HG02610 (cell line): ENCODE measurements at regions not wholly inside any gene's neighbourhood (a gene's known extent, or its start where the extent isn't known, plus 50 kb on each side); places are given as distances from the start of the nearest gene placed in this dataset.

Experiments used
- ATAC-seq: cut with Tn5 transposase; IDR thresholded peaks from one replicate; pipeline ENCODE4 v1.9.1; 2021; ENCODE audit warnings: mild to moderate bottlenecking, moderate library complexity; ENCODE audit not compliant: unreplicated experiment

DNA sequence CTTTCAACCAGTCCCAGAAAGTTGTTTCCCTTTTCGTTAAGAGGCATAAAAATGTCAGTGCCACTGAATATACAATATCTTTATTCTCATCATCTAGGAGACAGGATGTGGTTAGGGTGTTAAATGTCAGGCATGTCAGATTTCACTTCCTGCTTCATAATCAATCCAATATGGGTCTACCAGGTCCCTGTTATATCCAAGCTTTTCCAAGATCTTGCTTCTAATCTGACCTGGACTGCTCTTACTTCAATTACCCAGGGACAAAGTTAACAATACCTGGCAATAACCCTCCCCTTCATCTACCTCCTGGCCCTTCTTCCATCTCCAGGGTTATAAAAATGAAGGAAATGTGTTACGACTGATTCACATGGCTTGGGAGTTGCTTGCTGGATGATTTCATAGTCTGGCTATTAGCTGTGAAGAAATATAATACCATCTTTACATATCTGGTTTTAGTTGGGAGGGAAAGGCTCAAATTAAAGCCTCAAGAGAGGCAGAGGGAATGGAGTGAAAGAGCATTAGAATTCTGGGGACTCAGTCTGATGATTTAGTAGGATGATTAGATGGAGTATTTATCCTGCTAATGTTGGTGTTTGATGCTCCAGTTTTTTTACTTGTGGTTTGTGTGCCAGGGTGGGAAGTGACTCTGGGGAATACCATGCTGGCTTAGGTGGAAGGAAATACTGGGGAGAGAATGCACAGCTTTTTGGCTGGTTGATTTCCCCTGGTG, 534.3 kb downstream of the ETS1 start:
- peak; percentile 53 for ATAC-seq

DNA sequence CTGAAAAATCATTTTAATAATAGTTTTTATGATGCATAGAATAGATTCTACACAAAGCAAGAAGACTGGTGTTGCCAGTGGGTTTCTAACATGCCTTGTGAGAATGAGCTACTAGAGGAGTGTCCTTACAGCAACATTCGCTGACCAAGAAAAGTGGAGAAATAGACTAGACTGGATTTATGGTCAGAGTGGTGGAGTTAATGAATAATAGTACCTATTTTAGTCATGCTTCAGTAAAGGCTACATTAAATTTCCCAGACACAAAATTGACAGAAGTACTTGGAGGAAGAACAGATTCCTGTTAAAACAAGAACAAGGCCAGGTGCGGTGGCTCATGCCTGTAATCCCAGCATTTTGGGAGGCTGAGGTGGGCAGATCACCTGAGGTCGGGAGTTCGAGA, 539.2 kb downstream of the ETS1 start:
- no peak for ATAC-seq

GRCh38 chr11:128047026-128047425, 540.3 kb downstream of the ETS1 start:
- no peak for ATAC-seq

GRCh38 chr11:128046213-128046612, 541.1 kb downstream of the ETS1 start:
- ATAC-seq, result no peak

GRCh38 chr11:128045094-128045725, 542.1 kb downstream of the ETS1 start:
- no peak for ATAC-seq

DNA sequence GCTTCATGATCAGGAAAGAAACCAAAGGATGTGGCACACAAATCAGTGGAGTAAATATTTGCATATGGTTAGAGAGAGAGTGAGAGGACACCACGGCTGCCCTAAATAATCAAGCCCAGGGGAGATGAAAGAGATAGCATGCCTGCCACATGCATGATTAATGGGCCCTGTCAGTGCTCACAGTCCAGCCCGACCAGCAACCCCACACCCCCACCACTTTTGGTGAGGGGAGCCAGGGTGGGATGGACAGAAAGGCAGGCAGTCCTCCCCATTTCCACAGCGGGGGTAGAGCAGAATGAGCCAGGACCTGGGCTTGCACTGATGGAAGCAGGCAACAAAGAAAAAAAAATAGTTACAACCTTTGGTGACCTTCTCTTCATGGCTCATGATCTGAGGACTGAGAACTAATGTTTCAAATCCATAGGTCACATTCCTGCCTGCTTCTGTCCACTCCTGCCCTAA, 545.0 kb downstream of the ETS1 start:
- no peak for ATAC-seq

- ATAC-seq, result no peak
Observed at GRCh38 chr11:128040603-128041002, 546.8 kb downstream of the ETS1 start.

DNA sequence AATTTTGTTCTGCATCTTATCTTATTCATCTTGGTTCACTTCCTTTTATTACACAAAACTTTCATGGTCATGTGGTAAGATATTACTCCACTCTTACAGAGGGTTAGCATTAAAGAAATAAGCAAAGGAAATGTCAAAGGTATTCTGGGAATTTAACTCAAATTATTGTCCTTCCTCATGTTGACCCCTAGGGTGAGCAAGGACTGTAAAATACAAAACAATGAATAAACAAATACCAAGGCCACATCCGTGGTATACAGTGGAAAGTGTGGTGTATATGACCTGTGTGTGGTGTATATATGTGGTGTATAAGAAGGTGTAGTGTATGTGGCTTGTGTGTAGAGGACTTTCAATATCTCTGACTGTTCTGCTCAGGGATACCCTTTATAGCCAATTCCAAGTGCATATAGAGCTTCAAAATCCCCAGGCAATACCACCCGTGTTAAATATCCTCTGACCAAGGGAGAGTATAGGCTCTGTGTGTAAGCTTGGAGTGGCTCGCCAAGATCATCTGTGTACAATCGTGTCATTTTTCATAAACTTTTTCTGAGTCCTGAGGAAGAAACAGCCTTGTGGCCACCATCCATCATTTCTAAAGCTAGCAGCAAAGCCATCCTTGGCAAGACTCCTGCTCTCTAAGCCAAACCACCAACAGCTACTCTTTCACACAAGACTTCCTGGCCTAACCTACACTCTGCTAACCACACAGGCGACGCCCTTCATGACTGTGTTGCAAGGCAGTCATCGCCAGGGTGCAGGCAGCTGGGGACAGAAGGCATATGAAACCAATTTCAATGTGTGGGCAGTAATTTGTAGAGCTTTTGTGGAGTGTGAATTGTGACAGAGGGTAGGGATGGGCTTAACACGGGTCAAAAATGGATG, 548.0 kb downstream of the ETS1 start:
- peak; percentile 95 for ATAC-seq

DNA sequence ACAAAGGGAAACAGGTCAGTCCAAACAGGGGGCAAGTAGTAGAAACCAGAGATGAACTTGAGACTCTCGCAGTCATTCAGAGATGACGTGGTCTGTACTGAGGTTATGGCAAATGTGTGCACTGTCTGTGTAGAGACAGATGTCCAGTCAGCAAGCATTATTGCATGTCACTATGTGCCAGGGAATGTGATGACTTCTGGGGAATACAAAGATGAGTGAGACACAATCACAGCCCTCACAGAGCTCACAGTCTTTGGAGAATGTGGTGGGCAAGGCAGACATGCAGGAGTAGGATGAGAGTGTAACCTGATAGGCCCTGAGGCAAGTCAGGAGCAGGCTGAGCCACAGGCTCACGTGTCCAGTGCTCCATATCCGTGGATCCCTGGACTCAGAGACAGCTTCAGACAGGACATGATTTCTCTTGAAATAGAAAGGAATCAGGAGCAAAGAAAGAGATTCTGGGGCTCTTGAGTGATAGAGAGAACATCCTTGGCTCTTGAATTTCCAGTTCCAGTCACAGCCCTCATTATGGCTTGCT, 550.7 kb downstream of the ETS1 start:
- ATAC-seq, result no peak

DNA sequence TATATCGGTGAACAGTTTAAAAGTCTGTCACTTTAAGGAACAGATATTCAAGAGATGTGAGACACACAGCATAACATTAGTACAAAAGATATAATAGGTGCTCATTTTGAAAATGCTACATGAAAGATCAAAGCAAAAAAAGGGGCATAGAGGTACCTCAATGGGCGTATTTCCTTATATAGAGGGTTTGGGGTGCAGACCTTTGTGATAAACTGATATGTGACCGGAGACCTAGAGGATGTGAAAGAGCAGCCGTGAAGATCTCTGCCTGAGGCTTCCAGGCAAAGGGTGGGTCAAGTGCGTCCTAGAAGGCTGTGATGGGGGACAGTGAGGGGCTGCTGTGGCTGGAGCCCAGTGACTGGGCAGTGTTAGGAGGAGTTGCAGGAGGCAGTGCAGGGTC, 551.4 kb downstream of the ETS1 start:
- ATAC-seq, result no peak

DNA sequence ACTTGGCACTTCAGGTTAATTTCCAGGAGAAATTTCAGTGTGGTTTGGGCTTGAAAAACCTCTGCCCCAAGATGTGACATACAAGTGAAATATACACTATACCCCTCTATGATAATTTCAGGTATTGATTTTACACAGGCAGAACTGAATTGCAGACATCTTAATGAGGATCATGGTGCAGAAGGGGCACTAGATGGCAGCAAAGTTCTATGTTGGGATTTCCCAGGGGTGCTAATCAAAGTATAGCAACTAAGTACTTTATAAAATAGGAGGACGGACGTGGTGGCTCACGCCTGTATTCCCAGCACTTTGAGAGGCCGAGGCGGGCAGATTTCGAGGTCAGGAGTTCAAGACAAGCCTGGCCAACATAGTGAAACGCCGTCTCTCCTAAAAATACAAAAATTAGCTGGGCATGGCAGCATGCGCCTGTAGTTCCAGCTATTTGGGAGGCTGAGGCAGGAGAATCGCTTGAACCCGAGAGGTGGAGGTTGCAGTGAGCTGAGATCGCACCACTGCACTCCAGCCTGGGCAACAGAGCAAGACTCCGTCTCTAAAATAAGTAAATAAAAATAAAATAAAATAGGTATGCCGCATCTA, 555.7 kb downstream of the ETS1 start:
- ATAC-seq, result peak; percentile 79

DNA sequence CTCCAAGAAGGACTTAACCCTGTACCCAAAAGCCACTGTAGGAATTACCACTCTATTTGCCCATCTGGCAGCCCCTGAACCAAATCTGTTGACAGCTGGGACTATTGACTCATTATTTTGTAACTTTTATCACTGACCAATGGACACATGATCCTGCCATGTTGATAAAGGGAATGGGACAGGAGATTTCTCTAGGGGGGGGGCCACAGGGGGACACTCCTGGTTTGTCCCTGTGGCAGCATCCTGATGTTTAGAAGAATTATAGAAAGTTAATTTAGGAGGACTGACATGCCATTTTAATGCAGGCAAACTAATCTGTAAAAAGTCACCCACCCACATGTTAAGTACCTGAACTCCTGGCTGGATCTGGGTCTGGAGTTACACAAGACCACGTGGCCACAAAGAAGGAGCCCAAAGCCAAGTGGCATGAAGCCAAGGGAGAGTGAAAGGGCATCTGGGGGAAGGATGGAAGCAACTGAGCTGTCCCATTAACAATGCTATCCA, 558.1 kb downstream of the ETS1 start:
- ATAC-seq, result no peak

- no peak for ATAC-seq
Observed at GRCh38 chr11:128026596-128026995, 560.8 kb downstream of the ETS1 start.

- ATAC-seq, result no peak
Observed at GRCh38 chr11:128022761-128023160, 564.6 kb downstream of the ETS1 start.

DNA sequence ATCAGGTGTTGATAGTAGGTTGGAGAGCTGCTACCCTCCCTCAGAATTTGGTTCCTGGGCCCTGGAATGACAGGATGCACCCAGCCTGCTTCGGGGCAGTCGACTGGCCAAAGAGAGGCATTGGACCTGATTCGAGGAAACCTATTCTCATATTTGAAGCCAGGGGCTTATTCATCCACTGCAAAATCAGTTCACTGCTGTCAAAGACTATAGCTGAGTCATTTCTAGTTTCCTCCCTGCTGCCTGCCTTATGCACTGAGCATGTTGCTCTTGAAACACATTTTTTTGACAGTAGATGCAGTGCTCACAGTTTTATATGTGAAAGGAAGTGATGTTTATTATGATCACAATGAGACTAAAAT, 565.4 kb downstream of the ETS1 start:
- ATAC-seq, result peak; percentile 84

DNA sequence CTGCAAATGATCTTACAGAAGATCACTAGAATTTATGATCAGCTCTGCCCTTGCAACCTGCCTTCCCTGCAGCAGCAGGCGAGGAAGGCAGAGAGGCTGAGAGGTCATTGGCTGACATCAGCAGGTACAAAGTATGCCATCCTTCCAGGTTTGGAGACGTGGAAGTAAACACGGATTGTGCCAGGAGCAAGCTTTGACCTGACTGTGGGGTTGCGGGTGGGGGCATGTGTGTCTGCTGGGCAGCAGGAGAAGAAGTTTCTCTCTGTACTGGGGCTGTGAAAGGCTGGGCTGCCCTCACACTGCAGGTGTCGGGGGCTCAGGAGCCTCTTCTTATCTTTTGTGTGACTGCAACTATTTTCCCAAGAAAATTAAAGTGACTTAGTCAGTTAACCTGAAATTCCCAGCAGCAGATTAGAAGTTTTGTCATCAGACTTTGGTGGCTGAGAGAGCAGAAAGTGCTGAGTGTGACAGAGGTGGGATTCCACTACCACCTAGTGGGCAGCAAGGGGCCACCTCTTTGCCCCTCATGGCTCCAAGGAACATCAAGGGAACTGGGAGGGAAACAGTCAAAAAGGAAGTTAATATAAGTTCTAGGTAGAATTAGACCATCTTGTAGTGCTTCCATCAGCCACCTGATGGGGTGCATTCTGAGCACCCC, 565.9 kb downstream of the ETS1 start:
- peak; percentile 16 for ATAC-seq

- no peak for ATAC-seq
Observed at GRCh38 chr11:128018692-128019091, 568.7 kb downstream of the ETS1 start.

- ATAC-seq, result no peak
Observed at GRCh38 chr11:128005562-128005961, 581.8 kb downstream of the ETS1 start.

GRCh38 chr11:127998421-127998820, 588.9 kb downstream of the ETS1 start:
- no peak for ATAC-seq

DNA sequence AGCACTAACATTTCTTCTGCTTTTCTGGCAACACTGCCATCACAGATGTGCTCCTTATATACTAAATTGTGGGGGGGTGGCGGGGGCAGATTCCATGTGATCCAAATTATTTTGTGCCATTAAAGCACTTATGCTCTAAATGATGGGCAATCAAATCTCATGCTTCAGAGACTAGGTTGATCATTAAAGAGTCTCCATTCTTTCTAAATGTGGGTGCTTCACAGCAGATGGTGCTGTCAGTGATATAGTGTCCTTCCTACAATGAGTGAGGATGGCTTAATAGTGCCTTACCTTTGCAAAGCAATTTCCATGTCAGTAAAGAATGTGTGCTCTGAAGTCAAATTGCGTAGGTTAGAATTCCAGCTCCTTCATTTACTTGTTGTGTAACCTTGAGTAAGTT, 589.8 kb downstream of the ETS1 start:
- ATAC-seq, result no peak
